COLO668 (cell line): ENCODE measurements at regions not wholly inside any gene's neighbourhood (a gene's known extent, or its start where the extent isn't known, plus 50 kb on each side); places are given as distances from the start of the nearest gene placed in this dataset.

Experiments used
- DNase-seq: peaks from one replicate; lab custom pipeline; 2025; ENCODE audit not compliant: unreplicated experiment; lab: John Stamatoyannopoulos, UW

DNA sequence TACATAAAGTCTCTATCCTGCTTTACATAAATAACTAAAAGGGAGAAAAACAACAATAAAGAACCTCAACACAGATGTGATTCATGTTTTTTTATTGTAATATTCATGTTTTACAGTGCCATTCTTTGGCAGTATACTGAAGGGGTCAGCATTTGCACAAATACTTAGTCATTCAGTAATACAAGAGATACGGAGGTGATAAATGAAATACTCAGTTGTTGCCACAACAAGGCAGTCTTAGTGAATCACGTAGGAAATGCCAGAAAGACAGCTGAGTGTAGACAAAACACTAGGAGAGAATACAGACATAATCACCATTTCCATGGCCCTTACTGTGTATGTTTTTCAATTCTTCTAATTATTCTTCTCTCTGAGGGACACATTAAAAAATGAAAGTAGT is 910.4 kb downstream of the METTL15 start:
- no peak for DNase-seq

DNA sequence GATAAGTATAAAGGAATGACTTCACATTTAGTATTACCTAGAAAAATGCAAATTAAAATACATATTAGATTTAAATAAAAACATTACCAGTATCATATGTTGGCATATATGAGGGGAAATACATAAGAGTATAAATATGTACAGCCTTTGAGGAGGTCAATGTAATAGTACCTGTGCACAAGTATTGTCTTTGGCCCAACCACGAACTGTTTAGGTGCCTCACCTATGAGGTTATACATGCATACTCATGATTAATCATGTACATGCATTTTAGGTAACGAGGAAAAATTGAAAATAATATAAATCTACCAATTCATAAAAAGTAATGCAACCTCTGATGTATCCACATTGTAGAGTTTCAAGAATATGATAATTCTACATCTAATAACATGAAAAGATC is 909.8 kb downstream of the METTL15 start:
- DNase-seq: no peak

DNA sequence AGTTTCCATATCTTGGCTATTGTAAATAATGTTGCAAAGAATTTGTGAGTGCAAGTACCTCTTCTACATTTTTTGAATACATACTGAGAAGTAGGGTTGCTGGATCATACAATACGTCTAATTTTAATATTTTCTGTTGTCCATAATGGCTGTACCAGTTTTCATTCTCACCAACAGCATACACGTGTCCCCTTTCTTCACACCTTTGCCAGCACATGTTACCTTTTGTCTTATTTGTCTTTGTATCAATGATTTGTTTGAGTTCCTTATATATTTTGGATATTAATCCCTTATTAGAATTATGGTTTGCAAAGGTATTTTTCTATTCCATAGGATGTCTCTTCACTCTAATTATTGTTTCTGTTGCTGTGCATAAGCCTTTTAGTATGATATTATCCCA is 904.3 kb downstream of the METTL15 start:
- no peak for DNase-seq

DNA sequence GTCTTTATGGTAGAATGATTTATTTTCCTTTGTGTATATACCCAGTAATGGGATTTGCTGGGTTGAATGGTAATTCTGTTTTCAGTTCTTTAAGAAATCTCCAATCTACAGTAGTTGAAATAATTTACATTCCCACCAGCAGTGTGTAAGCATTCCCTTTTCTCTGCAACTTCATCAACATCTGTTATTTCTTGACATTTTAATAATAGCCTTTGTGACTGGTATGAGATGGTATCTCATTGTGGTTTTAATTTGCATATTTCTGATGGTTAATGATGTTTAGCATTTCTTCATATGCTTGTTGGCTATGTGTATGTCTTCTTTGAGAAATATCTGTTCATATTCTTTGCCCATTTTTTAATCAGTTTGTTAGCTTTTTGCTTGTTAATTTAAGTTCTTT is 901.2 kb downstream of the METTL15 start:
- DNase-seq: no peak

DNA sequence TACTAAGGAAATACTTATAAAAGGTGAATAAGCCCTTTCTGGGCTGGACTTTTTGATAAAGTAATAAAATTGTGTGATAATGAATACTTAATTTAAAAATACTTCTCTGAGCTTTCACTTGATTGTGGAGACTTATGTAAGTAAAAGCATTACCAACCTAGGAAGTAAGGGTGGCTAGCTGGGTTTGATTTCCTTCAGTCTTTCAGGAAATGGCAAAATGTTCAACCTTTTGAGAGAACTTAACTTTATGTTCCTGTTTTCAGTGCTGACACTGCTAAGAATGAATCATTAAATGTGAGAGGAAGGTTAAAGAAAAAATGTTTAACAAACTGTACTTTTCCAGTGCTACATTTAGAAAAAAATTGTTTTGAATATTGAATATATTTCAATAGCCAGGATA is 900.3 kb downstream of the METTL15 start:
- DNase-seq: no peak

DNA sequence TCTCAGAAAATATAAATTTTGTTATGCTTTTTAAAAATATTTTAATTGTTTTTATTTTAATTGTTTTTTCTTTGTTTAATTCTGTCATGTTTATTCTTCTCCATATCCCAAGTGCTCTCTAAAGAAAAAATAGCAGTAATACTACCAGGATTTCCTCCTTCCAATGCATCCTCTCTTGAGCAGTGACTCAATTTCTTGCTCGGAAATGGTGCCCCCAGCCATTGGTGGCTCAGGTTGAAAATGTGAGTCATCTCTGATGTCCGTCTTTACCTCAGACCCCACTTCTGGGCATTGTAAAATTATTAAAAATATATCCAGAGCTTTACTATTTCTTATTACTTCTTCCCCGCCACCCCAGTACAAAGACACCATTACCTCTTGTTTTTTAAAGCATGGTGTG is 898.5 kb downstream of the METTL15 start:
- no peak for DNase-seq

DNA sequence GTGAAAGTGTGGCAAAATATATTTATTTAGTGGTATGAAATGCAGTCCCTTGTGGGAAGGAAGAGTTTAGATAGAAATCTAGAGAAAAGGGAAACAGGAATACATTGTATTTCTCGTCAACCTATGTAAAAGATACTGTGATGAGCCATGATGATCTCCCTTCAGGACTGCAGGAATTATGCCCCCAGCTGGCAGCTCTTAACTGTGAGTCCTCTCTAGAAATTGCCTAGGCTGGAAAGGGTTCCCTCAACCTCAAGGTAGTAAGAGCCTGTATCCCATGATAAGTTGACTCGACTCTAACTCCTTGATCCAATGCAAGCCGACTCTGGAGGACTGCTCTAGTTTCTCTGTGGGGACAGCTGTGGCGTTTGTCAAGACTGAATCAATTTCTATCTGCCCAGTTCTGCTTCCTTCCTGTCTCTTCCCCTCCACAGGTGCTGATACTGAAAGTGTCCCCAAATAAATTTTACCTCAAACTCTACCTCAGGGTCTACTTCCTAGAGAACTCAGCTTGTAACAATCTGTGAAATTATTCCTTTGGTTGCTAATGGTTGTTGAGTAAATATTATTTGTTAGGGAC is 897.3 kb downstream of the METTL15 start:
- peak; percentile 10 for DNase-seq

DNA sequence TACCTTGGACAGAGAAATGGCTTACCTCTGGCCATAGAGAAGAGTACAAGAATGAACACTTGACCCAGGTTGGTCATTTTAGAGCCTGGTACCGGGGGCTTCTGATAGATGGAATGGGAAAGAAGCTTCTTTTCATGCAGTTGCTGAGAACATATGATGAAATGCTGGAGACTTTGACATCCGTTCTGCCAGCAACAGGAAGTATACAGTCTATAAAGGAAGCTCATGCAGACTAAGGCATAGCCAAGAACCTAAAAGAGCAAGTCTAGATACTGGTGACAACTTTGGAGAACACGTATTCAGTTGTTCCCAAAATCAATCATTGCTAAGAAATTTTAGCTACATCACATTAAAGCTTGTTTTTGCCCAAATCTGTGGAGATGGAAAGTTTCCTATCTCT is 894.6 kb downstream of the METTL15 start:
- DNase-seq: no peak

DNA sequence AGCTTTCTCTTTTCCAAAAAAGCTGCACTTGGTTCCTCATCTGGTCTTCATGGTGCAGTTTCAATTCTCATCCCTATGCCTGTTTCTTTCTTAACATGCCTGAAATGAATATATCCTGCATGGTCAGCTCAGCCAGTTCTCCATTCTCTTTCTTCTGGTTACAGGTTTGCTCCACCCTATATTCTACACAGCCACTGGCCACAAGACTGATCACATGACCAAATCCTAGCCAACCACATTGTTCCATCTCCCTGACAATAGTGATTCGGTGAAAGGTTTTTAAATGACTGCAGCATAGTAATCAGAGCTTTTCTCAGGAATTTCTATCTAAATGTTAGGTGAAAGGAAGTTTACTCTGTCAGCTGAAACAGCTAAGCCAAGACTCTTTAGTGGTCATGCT is 891.4 kb downstream of the METTL15 start:
- no peak for DNase-seq

DNA sequence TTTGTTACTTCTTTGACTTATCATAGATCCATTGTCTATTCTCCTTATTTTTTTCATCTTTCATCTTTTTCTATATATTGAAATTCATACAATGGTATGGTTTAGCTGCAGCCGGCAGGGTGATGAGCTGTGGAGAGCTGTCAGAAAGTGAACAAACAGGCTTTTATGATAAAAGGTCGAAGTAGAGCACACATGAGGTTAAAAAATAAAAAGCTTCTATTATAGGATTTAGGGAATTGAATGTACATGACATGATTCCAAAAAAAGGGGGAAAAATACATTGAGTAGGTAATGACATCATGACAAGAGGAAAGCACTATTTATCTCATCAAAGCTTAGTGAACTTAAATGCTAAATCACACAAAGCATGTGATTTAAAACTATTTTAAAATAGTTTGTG is 884.8 kb downstream of the METTL15 start:
- DNase-seq: no peak

DNA sequence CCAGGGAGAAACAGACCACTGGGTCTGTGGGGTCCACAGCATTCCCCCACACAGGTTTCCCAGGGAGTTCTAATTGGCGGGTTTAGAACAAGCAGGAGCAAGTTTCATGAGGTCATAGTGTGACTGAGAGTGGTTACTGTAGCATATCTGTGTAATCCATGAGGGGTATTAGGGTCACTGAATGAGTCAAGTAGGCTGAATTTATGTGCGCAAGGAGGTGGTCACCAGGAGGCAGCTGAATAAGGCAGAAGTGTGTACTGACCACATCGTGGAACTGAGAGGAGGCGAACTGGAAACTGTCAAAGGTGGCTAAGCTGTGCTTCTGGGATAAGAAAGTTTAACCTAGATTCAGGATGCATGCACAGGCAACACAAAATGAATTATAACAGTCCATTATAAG is 876.0 kb downstream of the METTL15 start:
- no peak for DNase-seq

DNA sequence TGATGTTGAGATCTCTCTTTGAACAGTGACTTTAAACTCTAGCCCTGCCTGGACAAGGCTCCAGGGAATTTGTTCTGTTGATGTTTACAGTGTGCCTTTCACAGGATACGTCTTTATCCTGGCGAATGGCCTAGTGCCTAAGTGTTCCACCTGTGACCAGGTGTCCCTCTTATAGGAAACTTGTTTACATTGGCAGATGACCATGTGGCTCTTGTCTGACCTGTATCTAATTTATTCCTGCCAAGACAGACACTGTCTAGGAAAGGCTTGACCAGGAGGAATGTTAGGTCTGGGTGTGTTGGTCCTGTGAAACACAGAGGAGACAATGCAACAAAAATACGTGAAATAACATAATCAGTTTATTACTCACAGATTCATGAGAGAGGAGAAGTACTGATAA is 875.6 kb downstream of the METTL15 start:
- DNase-seq: peak; percentile 18

DNA sequence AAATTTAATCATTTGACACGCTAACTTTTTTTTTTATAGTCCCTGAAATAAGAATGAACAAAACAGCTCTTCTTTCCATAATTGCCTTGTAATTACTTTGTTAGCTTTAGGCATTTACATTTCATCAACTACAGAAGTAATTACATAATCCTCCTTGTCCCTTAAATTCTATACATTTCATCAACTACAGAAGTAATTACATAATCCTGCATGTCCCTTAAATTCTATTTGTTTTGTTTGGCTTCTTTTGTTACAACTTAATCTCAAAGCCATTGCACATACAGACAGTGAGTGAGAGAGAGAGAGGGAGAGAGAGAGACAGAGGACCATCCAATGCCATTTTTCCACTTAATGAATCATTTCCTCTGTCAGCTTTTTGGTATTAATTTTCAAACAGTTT is 873.2 kb downstream of the METTL15 start:
- DNase-seq: no peak

DNA sequence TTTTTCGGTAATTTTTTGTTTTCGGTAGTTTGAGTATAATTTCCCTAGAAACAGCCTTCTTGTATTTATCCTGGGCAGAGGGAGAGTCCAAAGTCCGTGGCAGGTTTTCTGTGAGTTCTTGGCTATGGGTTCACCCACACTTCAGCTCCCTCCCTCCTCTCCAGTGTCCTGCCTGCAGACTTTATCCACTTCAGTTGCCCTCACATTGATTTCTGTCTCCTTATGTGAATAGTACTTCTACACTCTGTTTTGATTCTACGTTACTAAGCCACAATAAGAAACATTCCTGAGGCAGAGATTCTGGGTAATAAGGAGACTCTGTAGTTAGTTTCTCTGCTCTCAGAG is 868.6 kb downstream of the METTL15 start:
- no peak for DNase-seq

DNA sequence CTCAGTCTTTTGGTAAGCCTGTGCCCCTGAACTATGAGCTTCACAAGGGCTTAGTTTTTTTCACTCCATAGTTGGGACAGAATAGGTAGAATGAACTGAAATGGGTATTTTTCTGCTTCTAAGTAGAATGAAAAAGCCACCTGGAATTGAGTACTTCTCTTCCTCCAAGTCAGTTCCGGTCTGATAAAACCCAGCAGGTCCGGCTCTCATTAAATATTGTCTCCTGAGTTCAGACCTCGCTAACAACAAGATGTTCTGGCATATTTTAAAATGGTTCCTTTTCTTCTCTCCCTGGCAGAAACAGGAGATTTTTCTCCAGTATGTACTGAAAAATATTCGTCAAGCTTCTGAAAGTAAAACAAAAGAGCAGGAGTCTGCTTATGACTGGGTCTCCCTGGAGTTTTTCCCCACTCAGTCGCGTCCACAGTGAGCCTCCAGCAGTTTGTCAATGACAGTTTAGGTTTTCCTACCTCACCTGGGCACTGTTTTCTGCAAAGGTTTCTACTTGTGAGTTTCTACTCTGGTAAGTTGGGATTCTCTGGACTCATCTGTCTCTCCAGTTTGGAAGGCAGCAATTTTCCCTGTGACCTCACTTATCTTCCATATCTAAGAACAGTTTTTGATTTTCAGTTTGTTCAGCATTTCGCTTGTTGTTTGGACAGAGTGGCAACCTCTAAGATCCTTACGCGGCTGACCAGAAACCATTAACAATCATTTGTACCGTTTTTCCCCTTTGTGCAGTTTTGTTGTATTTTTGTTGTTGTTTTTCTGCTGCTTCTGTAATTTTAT is 868.0 kb downstream of the METTL15 start:
- DNase-seq: no peak

DNA sequence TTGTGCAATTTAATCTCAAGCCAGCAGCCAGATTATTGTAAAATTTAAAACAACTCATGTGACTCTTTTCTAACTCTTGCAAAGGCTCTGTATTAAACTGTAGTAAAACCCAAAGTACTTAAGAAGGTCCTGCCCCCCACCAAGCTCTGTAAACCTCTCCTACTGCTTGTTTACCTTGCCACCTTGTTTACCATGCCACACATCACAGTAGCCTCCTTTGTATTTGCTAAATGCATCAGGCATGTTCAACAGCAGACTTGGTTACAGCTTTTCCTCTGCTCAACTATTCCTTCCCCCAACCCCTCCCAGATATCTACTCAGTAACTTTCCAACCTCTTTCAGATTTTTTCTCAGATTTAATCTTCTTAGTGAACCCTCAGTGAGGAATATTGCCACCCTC is 861.6 kb downstream of the METTL15 start:
- DNase-seq: no peak

DNA sequence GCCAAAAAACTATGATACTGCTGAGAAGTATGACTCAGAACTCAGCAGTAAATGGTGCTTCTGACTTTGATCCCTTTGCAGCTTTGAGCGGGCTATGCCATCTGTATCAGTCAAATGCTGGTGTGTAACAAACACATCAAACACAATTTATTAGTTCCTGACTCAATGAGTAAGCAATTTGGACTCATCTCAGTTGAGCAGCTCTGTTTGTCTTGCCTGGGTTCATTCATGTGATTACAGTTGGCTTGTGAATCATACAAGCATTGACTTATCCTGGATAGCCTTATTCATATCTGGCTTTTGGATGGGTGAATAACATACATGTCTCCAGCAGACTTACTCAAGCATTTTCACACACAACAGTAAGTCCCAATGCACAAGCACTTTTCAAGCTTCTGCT is 858.8 kb downstream of the METTL15 start:
- no peak for DNase-seq

DNA sequence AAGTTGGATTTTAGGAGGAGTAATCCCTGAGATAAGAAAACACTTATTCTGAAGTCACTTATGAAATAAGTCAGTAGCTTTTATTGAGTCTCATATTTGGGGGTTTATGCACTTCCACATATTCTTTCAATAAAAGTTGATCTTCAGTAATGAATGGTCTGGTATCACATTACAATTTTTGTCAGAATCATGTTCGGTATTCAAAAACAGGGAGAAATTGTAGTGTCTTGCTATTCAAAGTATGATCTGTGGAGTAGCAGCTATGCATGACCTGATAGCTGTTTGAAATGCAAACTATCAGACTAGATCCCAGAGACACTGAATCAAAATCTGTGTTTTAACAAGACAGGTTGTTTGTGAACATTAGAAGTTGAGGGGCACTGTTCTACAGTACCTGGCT is 857.6 kb downstream of the METTL15 start:
- DNase-seq: no peak

DNA sequence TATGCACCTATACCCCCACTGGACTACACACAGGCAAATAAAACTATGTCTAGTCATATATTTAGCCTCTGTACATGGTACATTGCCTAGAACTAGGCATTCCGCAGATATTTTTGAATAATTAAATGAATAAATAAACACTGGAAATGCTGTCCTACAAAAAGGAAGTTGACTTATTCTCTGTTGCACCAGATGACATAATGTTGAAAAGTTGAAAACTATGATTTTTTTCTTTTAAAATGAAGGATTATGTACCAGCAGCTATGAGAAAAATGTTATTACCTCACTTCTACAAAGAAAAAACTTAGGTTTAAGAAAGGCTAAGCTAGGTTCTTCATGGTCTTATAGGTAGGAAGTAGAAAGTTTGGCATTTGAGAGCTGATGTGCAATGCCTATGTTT is 856.6 kb downstream of the METTL15 start:
- DNase-seq: no peak

DNA sequence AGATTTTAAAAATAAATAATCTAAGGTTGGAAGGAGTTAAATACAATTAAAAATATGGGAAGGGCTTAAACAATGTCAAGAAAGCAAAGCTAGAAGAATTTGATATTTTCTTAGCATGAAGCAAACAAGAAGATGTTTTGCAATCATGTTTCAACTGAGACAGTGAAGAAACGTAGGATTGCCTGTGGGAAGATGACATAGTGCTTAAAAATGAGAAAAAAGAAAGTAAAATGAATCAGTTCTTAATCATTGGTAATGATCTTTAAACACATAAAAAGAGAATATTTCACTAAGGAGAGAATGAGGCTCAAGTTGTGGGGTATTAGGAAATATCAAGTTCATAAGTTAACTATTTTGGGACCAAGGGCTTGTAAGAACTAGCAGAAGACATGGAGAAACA is 855.0 kb downstream of the METTL15 start:
- no peak for DNase-seq

DNA sequence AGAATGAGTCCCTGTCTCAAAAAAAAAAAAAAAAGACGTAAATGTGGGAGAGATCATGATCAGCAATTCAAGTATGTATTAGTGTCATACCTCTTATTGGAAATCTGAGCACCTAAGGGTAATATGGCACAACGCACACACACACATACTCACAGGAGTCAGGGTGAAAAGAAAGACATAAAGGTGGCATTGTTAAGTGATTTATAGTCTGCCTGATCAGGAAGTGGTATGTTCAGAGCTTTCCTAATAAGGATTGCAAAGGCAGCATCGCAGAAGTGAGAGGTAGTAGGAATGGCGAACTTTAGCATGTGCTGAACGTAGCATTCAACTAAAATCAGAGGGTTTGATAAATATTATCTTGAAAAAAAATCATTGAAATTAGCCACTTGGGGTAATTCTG is 854.3 kb downstream of the METTL15 start:
- no peak for DNase-seq

DNA sequence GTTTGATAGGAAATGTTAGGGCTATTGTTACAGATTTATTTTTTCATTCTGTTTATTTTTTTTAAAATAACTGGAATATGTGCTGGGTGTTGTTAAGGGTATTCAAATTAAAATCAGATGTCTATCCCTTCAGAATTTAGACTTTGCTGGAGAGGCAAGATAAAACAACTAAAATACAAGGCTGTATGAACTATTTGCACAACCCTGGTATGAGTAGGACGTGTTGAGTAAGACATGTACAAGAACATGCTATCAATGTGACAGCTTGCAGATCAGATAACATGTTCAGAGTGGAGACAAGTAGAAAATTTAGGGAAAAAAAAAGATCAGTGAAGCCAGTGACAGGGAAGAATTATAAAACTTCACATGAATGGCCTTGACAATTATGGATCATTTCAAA is 853.5 kb downstream of the METTL15 start:
- no peak for DNase-seq

DNA sequence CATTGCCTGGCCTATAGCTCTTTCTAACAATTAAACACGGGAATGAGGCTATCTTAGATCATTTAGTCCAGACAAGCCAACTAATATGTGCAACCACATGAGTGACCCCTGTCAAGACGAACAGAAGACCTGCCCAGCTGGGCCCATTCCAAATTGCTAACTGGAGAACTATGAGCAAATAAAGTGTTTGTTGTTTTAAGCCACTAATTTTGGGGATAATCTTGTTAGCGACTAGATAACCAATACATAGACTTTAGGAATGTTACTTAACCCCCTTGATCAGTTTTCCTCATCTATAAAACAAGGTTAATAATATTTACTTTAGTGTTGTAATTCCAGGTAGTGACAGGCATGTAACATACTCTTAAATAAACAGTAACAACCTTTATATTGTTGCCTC is 848.3 kb downstream of the METTL15 start:
- no peak for DNase-seq
